ENCODE measurements at regions not wholly inside any gene's neighbourhood (a gene's known extent, or its start where the extent isn't known, plus 50 kb on each side); places are given as distances from the start of the nearest gene placed in this dataset.

GRCh38 chr5:9707732-9708462 lies 77.7 kb upstream of the TAS2R1 start:
- H3K9me3 ChIP-seq (ENCODE audit: control insufficient read depth, insufficient read depth, low read length) = no peaks in the 10 kb centered on the region
- H3K4me1 ChIP-seq (ENCODE audit: control insufficient read depth, insufficient read depth, low read length) = no peaks in the 10 kb centered on the region
- no CpG with 5 or more reads among the region's 12 CpGs for WGBS (ENCODE audit: insufficient coverage, insufficient read length)
- H3K27me3 ChIP-seq (ENCODE audit: control insufficient read depth, insufficient read depth, low read length) = no peaks in the 10 kb centered on the region
- DNase-seq (ENCODE audit: low read depth, low spot score) = no peak
- H3K27ac ChIP-seq (ENCODE audit: low read length) = no peak overlapping the region
- H3K36me3 ChIP-seq (ENCODE audit: control insufficient read depth, insufficient read depth, low read length) = no peaks in the 10 kb centered on the region
- H3K4me3 ChIP-seq (ENCODE audit: low read length) = no peak overlapping the region

GRCh38 chr5:9699681-9700080 lies 69.5 kb upstream of the TAS2R1 start:
- Histone ChIP-seq H3K4me3 (ENCODE audit: low read length) (no peak overlapping the region), H3K36me3 (ENCODE audit: control insufficient read depth, insufficient read depth, low read length) (no peaks in the 10 kb centered on the region), H3K27ac (ENCODE audit: low read length) (no peak overlapping the region), H3K4me1 (ENCODE audit: control insufficient read depth, insufficient read depth, low read length) (no peaks in the 10 kb centered on the region), H3K9me3 (ENCODE audit: control insufficient read depth, insufficient read depth, low read length) (no peaks in the 10 kb centered on the region), H3K27me3 (ENCODE audit: control insufficient read depth, insufficient read depth, low read length) (no peaks in the 10 kb centered on the region)
- WGBS (ENCODE audit: insufficient coverage, insufficient read length) = no CpG with 5 or more reads among the region's 3 CpGs
- no peak for DNase-seq (ENCODE audit: low read depth, low spot score)

- Histone ChIP-seq H3K9me3 (ENCODE audit: control insufficient read depth, insufficient read depth, low read length) (no peaks in the 10 kb centered on the region), H3K27me3 (ENCODE audit: control insufficient read depth, insufficient read depth, low read length) (no peaks in the 10 kb centered on the region), H3K4me1 (ENCODE audit: control insufficient read depth, insufficient read depth, low read length) (no peaks in the 10 kb centered on the region), H3K36me3 (ENCODE audit: control insufficient read depth, insufficient read depth, low read length) (no peaks in the 10 kb centered on the region), H3K27ac (ENCODE audit: low read length) (no peak overlapping the region), H3K4me3 (ENCODE audit: low read length) (no peak overlapping the region)
- WGBS (ENCODE audit: insufficient coverage, insufficient read length) = no CpG with 5 or more reads among the region's 2 CpGs
- DNase-seq (ENCODE audit: low read depth, low spot score) = no peak
These were observed 68.7 kb upstream of the TAS2R1 start for GRCh38 chr5:9698841-9699240.

- H3K9me3 ChIP-seq (ENCODE audit: control insufficient read depth, insufficient read depth, low read length) = no peaks in the 10 kb centered on the region
- H3K4me1 ChIP-seq (ENCODE audit: control insufficient read depth, insufficient read depth, low read length) = no peaks in the 10 kb centered on the region
- no peak overlapping the region for H3K4me3 ChIP-seq (ENCODE audit: low read length)
- WGBS (ENCODE audit: insufficient coverage, insufficient read length) = no CpG with 5 or more reads among the region's 9 CpGs
- H3K27me3 ChIP-seq (ENCODE audit: control insufficient read depth, insufficient read depth, low read length) = no peaks in the 10 kb centered on the region
- DNase-seq (ENCODE audit: low read depth, low spot score) = no peak
- H3K36me3 ChIP-seq (ENCODE audit: control insufficient read depth, insufficient read depth, low read length) = no peaks in the 10 kb centered on the region
- H3K27ac ChIP-seq (ENCODE audit: low read length) = no peak overlapping the region
These were observed 68.1 kb upstream of the TAS2R1 start for GRCh38 chr5:9698125-9698826.

GRCh38 chr5:9692576-9692975 lies 62.4 kb upstream of the TAS2R1 start:
- H3K4me3 ChIP-seq (ENCODE audit: low read length) = no peak overlapping the region
- no peaks in the 10 kb centered on the region for H3K9me3 ChIP-seq (ENCODE audit: control insufficient read depth, insufficient read depth, low read length)
- H3K4me1 ChIP-seq (ENCODE audit: control insufficient read depth, insufficient read depth, low read length) = no peaks in the 10 kb centered on the region
- DNase-seq (ENCODE audit: low read depth, low spot score) = no peak
- H3K27ac ChIP-seq (ENCODE audit: low read length) = no peak overlapping the region
- no peaks in the 10 kb centered on the region for H3K27me3 ChIP-seq (ENCODE audit: control insufficient read depth, insufficient read depth, low read length)
- no CpG with 5 or more reads among the region's 3 CpGs for WGBS (ENCODE audit: insufficient coverage, insufficient read length)
- H3K36me3 ChIP-seq (ENCODE audit: control insufficient read depth, insufficient read depth, low read length) = no peaks in the 10 kb centered on the region

GRCh38 chr5:9691261-9691660 lies 61.1 kb upstream of the TAS2R1 start:
- Histone ChIP-seq H3K36me3 (ENCODE audit: control insufficient read depth, insufficient read depth, low read length) (no peaks in the 10 kb centered on the region), H3K27ac (ENCODE audit: low read length) (no peak overlapping the region), H3K4me3 (ENCODE audit: low read length) (no peak overlapping the region), H3K27me3 (ENCODE audit: control insufficient read depth, insufficient read depth, low read length) (no peaks in the 10 kb centered on the region), H3K9me3 (ENCODE audit: control insufficient read depth, insufficient read depth, low read length) (no peaks in the 10 kb centered on the region), H3K4me1 (ENCODE audit: control insufficient read depth, insufficient read depth, low read length) (no peaks in the 10 kb centered on the region)
- WGBS (ENCODE audit: insufficient coverage, insufficient read length) = no CpG with 5 or more reads among the region's 5 CpGs
- DNase-seq (ENCODE audit: low read depth, low spot score) = no peak

GRCh38 chr5:9690751-9691150 lies 60.6 kb upstream of the TAS2R1 start:
- no peaks in the 10 kb centered on the region for H3K27me3 ChIP-seq (ENCODE audit: control insufficient read depth, insufficient read depth, low read length)
- H3K4me1 ChIP-seq (ENCODE audit: control insufficient read depth, insufficient read depth, low read length) = no peaks in the 10 kb centered on the region
- H3K4me3 ChIP-seq (ENCODE audit: low read length) = no peak overlapping the region
- no peaks in the 10 kb centered on the region for H3K36me3 ChIP-seq (ENCODE audit: control insufficient read depth, insufficient read depth, low read length)
- no CpG with 5 or more reads among the region's 8 CpGs for WGBS (ENCODE audit: insufficient coverage, insufficient read length)
- no peaks in the 10 kb centered on the region for H3K9me3 ChIP-seq (ENCODE audit: control insufficient read depth, insufficient read depth, low read length)
- H3K27ac ChIP-seq (ENCODE audit: low read length) = no peak overlapping the region
- DNase-seq (ENCODE audit: low read depth, low spot score) = no peak

- Histone ChIP-seq H3K36me3 (ENCODE audit: control insufficient read depth, insufficient read depth, low read length) (no peaks in the 10 kb centered on the region), H3K27ac (ENCODE audit: low read length) (no peak overlapping the region), H3K27me3 (ENCODE audit: control insufficient read depth, insufficient read depth, low read length) (no peaks in the 10 kb centered on the region), H3K9me3 (ENCODE audit: control insufficient read depth, insufficient read depth, low read length) (no peaks in the 10 kb centered on the region), H3K4me1 (ENCODE audit: control insufficient read depth, insufficient read depth, low read length) (no peaks in the 10 kb centered on the region), H3K4me3 (ENCODE audit: low read length) (no peak overlapping the region)
- WGBS (ENCODE audit: insufficient coverage, insufficient read length) = no CpG with 5 or more reads among the region's 2 CpGs
- DNase-seq (ENCODE audit: low read depth, low spot score) = no peak
These were observed 56.1 kb upstream of the TAS2R1 start for GRCh38 chr5:9686216-9686615.

- no peaks in the 10 kb centered on the region for H3K4me1 ChIP-seq (ENCODE audit: control insufficient read depth, insufficient read depth, low read length)
- no peaks in the 10 kb centered on the region for H3K27me3 ChIP-seq (ENCODE audit: control insufficient read depth, insufficient read depth, low read length)
- no CpG with 5 or more reads among the region's 1 CpG for WGBS (ENCODE audit: insufficient coverage, insufficient read length)
- DNase-seq (ENCODE audit: low read depth, low spot score) = no peak
- no peak overlapping the region for H3K27ac ChIP-seq (ENCODE audit: low read length)
- H3K4me3 ChIP-seq (ENCODE audit: low read length) = no peak overlapping the region
- H3K36me3 ChIP-seq (ENCODE audit: control insufficient read depth, insufficient read depth, low read length) = no peaks in the 10 kb centered on the region
- no peaks in the 10 kb centered on the region for H3K9me3 ChIP-seq (ENCODE audit: control insufficient read depth, insufficient read depth, low read length)
These were observed 51.6 kb upstream of the TAS2R1 start for GRCh38 chr5:9681706-9682105.

Measured in iPS DF 6.9 (cell line).